ENCODE measurements at regions not wholly inside any gene's neighbourhood (a gene's known extent, or its start where the extent isn't known, plus 50 kb on each side); places are given as distances from the start of the nearest gene placed in this dataset.

DNA sequence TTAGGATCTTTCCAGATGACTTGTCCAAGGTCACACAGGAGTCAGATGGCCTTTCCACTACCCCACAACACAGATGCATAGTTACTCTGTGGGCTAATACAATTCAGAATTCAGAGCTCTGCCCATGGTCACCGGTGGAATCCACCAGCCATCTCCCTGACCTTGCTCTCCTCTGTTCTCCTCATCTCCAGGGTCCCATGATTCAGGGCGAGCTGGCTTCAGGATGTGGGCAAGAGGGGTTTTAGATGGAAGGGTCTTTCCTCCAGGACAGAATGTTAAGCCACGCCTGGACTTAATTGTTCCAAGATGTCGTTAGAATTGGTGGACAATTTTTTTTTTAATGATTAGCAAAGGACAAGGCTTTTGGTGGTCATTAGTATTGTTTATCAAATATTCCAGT, 81.7 kb upstream of the LARP1 start:
- TF ChIP-seq SMC3 (conservative IDR thresholded peaks at IDR 0.05; ENCODE audit: poor library complexity) (no peak), POLR2AphosphoS5 (IDR thresholded peaks at IDR 0.05) (no peak), RAD21 (conservative IDR thresholded peaks at IDR 0.05) (no peak), TAF1 (IDR thresholded peaks at IDR 0.05; ENCODE audit: low read depth) (no peak), EZH2 (IDR thresholded peaks at IDR 0.05; ENCODE audit: borderline replicate concordance, insufficient read depth, low read length, poor library complexity, severe bottlenecking) (no peak), EP300 (conservative IDR thresholded peaks at IDR 0.05; ENCODE audit: poor library complexity, severe bottlenecking) (no peak)
- TF ChIP-seq, protein P1, sequence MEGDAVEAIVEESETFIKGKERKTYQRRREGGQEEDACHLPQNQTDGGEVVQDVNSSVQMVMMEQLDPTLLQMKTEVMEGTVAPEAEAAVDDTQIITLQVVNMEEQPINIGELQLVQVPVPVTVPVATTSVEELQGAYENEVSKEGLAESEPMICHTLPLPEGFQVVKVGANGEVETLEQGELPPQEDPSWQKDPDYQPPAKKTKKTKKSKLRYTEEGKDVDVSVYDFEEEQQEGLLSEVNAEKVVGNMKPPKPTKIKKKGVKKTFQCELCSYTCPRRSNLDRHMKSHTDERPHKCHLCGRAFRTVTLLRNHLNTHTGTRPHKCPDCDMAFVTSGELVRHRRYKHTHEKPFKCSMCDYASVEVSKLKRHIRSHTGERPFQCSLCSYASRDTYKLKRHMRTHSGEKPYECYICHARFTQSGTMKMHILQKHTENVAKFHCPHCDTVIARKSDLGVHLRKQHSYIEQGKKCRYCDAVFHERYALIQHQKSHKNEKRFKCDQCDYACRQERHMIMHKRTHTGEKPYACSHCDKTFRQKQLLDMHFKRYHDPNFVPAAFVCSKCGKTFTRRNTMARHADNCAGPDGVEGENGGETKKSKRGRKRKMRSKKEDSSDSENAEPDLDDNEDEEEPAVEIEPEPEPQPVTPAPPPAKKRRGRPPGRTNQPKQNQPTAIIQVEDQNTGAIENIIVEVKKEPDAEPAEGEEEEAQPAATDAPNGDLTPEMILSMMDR (IDR thresholded peaks at IDR 0.05; ENCODE audit: poor library complexity, severe bottlenecking) = no peak
